Activated naive CD4-positive, alpha-beta T cell treated with anti-CD3 and anti-CD28 coated beads, Interleukin-2, amount 50 U/mL, for 72 hours (primary cell): ENCODE measurements at regions not wholly inside any gene's neighbourhood (a gene's known extent, or its start where the extent isn't known, plus 50 kb on each side); places are given as distances from the start of the nearest gene placed in this dataset.
A peak's percentile ranks its signal among the peaks of the same experiment; 100 is the strongest.
"Not testable (repeated sequence)": the region's sequence is repeated elsewhere in the genome, so short reads cannot be mapped to it uniquely, and the experiment has no call there.

ENCODE experiments used
- ATAC-seq, 2 donors: fragments of 150-1000 bp; cut with Tn5 transposase; 2 replicates each; pipeline ENCODE4 v1.10.0; 2021; ENCODE audit warnings: mild to moderate bottlenecking in 2 of 2, moderate library complexity in 2 of 2
- DNase-seq, 2 donors: peaks; one replicate each; pipeline ENCODE4 v3.0.0; 2021 to 2022; ENCODE audit warnings: low spot score in 2 of 2
- H3K27ac Mint-ChIP-seq, 2 donors: one replicate each; pipeline ENCODE4 v1.8.0; 2022; ENCODE audit warnings: mild to moderate bottlenecking in 2 of 2, mixed read lengths in 2 of 2
- H3K36me3 Mint-ChIP-seq, 2 donors: one replicate each; pipeline ENCODE4 v1.8.0; 2022; ENCODE audit warnings: mixed read lengths in 2 of 2
- H3K9me3 Mint-ChIP-seq, 2 donors: one replicate each; pipeline ENCODE4 v1.8.0; 2022; ENCODE audit warnings: mixed read lengths in 2 of 2

DNA sequence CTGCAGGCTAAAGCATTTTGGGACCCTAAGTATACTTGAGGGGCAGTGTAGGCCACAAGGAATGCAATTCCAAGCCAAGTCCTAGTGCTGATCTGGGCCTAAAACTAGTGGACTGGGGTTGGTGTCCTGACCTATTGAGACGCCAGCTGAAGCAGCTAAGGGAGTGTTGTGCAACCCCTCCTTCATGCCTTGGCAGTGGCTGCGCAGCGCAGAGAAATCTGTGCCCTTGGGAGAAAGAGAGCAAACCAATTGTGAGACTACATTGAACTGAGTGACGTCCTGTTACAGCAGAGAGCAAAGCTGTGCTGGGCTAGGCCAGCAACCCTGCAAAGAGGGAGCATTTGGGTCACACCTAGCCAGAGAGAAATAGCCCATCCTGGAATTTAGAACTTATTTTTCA, 2715.0 kb upstream of the PCDH20 start:
- Mint-ChIP-seq H3K9me3 (peaks cover 7 to 34% of the 10 kb centered on the region in 2 donors), H3K27ac (no peak overlapping the region), H3K36me3 (no peaks in the 10 kb centered on the region)
- no peak for ATAC-seq
- DNase-seq = no peak

GRCh38 chr13:64130171-64130570, 2714.5 kb upstream of the PCDH20 start:
- Mint-ChIP-seq H3K27ac (no peak overlapping the region), H3K9me3 (peaks cover 7 to 33% of the 10 kb centered on the region in 2 donors), H3K36me3 (no peaks in the 10 kb centered on the region)
- no peak for ATAC-seq
- no peak for DNase-seq

DNA sequence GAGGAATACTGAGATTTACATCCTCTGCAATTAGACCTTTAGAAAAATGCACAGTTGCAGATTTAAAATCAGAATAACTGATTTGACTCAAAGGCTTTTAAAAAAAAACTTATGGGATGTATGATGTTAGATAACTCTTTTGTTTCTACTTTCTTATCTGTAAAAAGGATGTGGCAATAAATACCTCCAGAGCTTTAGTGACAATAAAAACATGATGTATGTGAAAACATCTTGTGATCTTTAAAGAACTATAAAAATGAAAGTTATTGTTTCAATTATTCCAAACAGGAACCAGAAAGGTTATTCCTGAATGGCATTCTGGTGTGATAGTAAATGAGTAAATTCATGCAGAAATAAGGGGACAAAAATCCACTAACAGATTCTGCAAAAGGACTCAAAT, 2712.2 kb upstream of the PCDH20 start:
- no peak overlapping the region for H3K27ac Mint-ChIP-seq
- ATAC-seq = no peak
- no peaks in the 10 kb centered on the region for H3K36me3 Mint-ChIP-seq
- peaks cover 0 to 14% of the 10 kb centered on the region in 2 donors for H3K9me3 Mint-ChIP-seq
- DNase-seq = no peak

- DNase-seq = no peak
- no peaks in the 10 kb centered on the region for H3K36me3 Mint-ChIP-seq
- H3K9me3 Mint-ChIP-seq = peaks cover 0 to 9% of the 10 kb centered on the region in 2 donors
- ATAC-seq = no peak
- H3K27ac Mint-ChIP-seq = no peak overlapping the region
Observed at GRCh38 chr13:64127192-64127591, 2711.5 kb upstream of the PCDH20 start.

DNA sequence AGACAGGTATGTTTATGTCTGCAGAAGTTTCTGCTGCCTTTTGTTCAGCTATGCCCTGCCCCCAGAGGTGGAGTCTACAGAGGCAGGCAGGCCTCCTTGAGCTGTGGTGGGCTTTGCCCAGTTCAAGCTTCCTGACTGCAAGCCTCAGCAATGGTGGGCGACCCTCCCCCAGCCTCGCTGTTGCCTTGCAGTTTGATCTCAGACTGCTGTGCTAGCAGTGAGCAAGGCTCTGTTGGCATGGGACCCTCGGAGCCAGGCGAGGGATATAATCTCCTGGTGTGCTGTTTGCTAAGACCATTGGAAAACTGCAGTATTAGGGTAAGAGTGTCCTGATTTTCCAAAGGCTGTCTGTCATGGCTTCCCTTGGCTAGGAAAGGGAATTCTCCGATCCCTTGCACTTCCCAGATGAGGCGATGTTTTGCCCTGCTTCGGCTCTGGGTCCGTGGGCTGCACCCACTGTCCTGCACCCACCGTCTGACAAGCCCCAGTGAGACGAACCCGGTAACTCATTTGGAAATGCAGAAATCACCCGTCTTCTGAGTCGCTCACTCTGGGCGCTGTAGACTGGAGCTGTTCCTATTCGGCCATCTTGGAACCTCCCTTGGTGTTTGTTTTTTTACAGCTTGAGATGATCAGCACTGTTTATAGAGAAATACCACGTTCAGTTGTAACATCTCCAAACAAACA, 2705.5 kb upstream of the PCDH20 start:
- H3K27ac Mint-ChIP-seq, DNase-seq, ATAC-seq: not testable (repeated sequence)
- peaks cover 7 to 14% of the 10 kb centered on the region in 2 donors for H3K36me3 Mint-ChIP-seq
- H3K9me3 Mint-ChIP-seq = peaks cover 16 to 21% of the 10 kb centered on the region in 2 donors

DNA sequence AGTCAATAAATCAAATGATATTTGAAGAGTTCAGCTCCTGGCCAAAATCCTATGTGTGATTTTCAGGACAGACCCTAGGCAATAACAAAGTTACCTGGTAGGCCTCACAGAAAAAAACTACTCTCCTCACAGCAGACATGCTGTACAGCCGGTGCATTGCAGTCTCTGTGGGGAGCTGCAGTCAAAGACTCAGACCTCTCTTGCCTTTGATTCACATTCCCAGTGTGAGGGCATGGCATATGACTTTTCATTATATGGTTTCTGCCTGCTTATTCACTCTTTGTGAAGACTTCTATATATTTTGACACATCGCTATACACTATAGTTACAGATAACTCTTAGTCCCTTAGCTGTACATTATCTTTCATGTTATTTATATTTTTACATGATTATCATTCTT, 2684.3 kb upstream of the PCDH20 start:
- ATAC-seq (no peak), DNase-seq (no peak)
- Mint-ChIP-seq H3K27ac (no peak overlapping the region), H3K9me3 (peaks cover 4 to 7% of the 10 kb centered on the region in 2 donors), H3K36me3 (peaks cover 0 to 3% of the 10 kb centered on the region in 2 donors)

- no peak overlapping the region for H3K27ac Mint-ChIP-seq
- peaks cover 22 to 23% of the 10 kb centered on the region in 2 donors for H3K9me3 Mint-ChIP-seq
- peaks cover 0 to 7% of the 10 kb centered on the region in 2 donors for H3K36me3 Mint-ChIP-seq
- no peak for DNase-seq
- no peak for ATAC-seq
Observed at GRCh38 chr13:64090311-64090710, 2674.7 kb upstream of the PCDH20 start.

DNA sequence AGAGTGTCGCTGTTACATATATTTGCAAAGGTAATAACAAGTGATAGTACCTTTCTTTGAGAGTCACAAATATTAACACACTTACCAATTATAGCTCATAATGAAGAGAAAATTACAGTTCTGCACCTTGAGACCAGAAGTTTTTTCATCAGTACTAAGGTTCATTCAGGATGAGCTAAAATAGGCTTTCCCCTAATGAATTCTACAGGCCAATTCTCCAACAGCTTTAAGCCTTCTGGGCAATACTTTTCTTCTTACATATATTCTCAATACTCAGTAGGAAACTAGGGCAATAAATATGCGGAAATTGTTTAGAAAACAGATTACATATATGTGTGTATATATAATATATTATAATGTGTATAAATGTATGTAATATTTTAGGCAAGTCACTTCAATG, 2672.8 kb upstream of the PCDH20 start:
- no peak for ATAC-seq
- Mint-ChIP-seq H3K9me3 (peaks cover 16 to 24% of the 10 kb centered on the region in 2 donors), H3K27ac (no peak overlapping the region), H3K36me3 (no peaks in the 10 kb centered on the region)
- DNase-seq = no peak

DNA sequence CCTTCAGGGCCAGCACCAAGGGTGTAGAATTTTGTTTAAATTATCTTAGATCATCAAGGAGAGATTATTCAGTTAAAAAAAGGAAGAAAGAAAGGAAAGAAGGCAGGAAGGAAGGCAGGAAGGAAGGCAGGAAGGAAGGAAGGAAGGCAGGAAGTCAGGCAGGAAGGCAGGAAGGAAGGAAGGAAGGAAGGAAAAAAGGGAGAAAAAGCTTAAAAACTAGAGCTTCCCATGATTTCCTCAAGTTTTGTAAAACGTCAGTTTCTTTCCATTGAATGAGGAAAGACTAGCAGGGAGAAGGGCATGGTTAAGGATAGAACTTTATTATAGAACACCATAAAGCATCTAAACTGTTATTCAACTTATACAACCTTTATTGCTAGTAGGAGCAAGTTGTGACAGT, 2672.0 kb upstream of the PCDH20 start:
- Mint-ChIP-seq H3K27ac (no peak overlapping the region), H3K9me3 (peaks cover 16 to 29% of the 10 kb centered on the region in 2 donors), H3K36me3 (no peaks in the 10 kb centered on the region)
- DNase-seq (no peak), ATAC-seq (no peak)

GRCh38 chr13:64083811-64084210, 2668.2 kb upstream of the PCDH20 start:
- Mint-ChIP-seq H3K36me3 (no peaks in the 10 kb centered on the region), H3K27ac (no peak overlapping the region)
- no peak for ATAC-seq

GRCh38 chr13:64083396-64083795, 2667.7 kb upstream of the PCDH20 start:
- Mint-ChIP-seq H3K27ac (no peak overlapping the region), H3K36me3 (no peaks in the 10 kb centered on the region), H3K9me3 (peaks cover 16 to 35% of the 10 kb centered on the region in 2 donors)
- ATAC-seq = no peak
- no peak for DNase-seq

More at GRCh38 chr13:64083811-64084210, 2668.2 kb upstream of the PCDH20 start:
- no peak for DNase-seq
- H3K9me3 Mint-ChIP-seq = peaks cover 16 to 35% of the 10 kb centered on the region in 2 donors

DNA sequence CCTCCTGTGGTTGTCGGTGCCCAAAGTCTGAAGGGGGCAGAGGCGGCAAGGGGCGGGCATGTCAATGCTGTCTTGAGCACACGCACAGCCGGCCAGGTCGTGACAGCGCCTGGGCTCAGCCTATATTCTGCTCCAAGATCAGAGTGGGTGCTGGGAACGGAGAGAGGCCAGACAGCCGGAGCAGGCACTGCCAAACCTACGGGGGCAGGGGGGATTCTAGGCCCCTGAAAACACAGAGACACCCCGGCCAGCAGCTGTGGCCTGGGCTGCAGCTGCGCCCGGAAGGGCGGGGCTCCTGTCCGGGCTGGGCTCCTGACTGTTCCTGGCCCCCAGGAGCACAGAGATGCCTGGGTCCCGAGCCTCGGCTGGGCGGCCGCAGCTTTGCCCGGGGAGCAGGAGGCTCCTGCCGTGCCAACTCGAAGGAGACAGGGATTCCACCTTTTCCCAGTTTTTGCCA, 2662.9 kb upstream of the PCDH20 start:
- H3K36me3 Mint-ChIP-seq = peaks cover 5% of the 10 kb centered on the region in 2 donors
- H3K27ac Mint-ChIP-seq = no peak overlapping the region
- ATAC-seq (no peak), DNase-seq (no peak)
- peaks cover 5 to 16% of the 10 kb centered on the region in 2 donors for H3K9me3 Mint-ChIP-seq

GRCh38 chr13:64078025-64078424, 2662.4 kb upstream of the PCDH20 start:
- DNase-seq (no peak), ATAC-seq (no peak)
- H3K9me3 Mint-ChIP-seq = peaks cover 5 to 13% of the 10 kb centered on the region in 2 donors
- no peak overlapping the region for H3K27ac Mint-ChIP-seq
- peaks cover 5% of the 10 kb centered on the region in 2 donors for H3K36me3 Mint-ChIP-seq

DNA sequence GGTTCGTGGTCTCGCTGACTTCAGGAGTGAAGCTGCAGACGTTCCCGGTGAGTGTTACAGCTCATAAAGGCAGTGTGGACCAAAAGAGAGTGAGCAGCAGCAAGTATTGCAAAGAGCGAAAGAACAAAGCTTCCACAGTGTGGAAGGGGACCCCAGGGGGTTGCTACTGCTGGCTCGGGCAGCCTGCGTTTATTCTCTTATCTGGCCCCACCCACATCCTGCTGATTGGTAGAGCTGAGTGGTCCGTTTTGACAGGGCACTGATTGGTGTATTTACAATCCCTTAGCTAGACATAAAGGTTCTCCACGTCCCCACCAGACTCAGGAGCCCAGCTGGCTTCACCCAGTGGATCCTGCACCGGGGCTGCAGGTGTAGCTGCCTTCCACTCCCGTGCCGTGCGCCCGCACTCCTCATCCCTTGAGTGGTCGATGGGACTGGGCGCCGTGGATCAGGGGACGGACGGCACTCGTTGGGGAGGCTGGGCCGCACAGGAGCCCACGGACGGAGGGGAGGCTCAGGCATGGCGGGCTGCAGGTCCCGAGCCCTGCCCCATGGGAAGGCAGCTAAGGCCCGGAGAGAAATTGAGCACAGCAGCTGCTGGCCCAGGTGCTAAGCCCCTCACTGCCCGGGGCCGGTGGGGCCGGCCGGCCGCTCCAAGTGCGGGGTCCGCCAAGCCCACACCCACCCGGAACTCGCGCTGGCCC, 2661.6 kb upstream of the PCDH20 start:
- H3K9me3 Mint-ChIP-seq, DNase-seq, H3K36me3 Mint-ChIP-seq, H3K27ac Mint-ChIP-seq, ATAC-seq: not testable (repeated sequence)

- Mint-ChIP-seq H3K27ac (peak overlapping the region in 1 of 2 donors; percentile 81), H3K36me3 (peaks cover 5% of the 10 kb centered on the region in 2 donors), H3K9me3 (peaks cover 0 to 2% of the 10 kb centered on the region in 2 donors)
- DNase-seq (peak in 1 of 2 donors; percentile 44), ATAC-seq (peak in 1 of 2 donors; percentile 94)
Observed at GRCh38 chr13:64075543-64076271, 2660.1 kb upstream of the PCDH20 start.

- H3K9me3 Mint-ChIP-seq = no peaks in the 10 kb centered on the region
- peaks cover 5% of the 10 kb centered on the region in 2 donors for H3K36me3 Mint-ChIP-seq
- ATAC-seq (peak in 1 of 2 donors; percentile 74), DNase-seq (peak in 1 of 2 donors; percentile 35)
- peak overlapping the region in 1 of 2 donors; percentile 81 for H3K27ac Mint-ChIP-seq
Observed at GRCh38 chr13:64074971-64075474, 2659.4 kb upstream of the PCDH20 start.

DNA sequence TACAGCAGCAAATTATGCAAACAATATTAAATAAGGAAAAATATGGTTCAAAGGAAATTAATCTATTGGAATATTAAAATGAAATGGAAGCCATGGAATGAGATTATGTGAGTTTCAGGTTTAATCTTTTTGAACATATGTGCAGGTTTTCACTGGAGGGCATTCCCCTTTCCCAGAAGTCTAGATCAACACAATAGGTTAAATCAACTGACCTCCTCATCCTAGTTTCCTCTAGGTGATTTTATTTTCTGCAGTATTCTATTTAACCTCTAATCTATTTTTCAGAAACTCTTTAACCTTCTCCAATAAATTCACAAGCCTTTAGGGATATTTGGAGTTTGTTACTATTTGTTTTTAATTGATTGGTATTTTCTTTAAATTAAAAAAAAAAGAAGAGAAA, 2657.6 kb upstream of the PCDH20 start:
- H3K27ac Mint-ChIP-seq = no peak overlapping the region
- DNase-seq (no peak), ATAC-seq (no peak)
- H3K9me3 Mint-ChIP-seq = no peaks in the 10 kb centered on the region
- H3K36me3 Mint-ChIP-seq = peaks cover 5% of the 10 kb centered on the region in 2 donors
